RKO (cell line): ENCODE measurements at regions not wholly inside any gene's neighbourhood (a gene's known extent, or its start where the extent isn't known, plus 50 kb on each side); places are given as distances from the start of the nearest gene placed in this dataset.
"Not testable (repeated sequence)": the region's sequence is repeated elsewhere in the genome, so short reads cannot be mapped to it uniquely, and the experiment has no call there.

ENCODE experiments used
- DNase-seq: peaks from one replicate; pipeline ENCODE4 v3.0.0-alpha.2; 2016; ENCODE audit warnings: low spot score

DNA sequence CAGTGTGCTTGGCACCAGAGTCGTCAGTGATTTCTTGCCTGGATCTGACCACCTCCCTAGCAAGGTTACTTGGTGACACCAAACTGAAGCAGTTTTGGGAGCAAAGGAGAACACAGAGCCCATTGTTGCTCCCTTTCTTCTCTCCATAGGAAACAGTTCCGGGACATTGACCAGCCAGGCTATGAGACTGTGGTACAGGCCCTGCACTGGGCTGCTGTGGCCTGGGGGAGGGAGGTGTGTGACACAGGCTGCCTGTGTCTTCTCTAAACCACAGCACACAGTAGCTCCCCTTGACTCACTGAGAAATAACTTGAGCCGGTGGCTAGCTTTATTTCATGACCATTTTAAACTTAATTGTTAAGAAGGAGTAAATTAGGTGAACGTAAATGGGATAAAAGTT is 214.8 kb upstream of the UBL3 start:
- no peak for DNase-seq

GRCh38 chr13:30063892-30064291 is 213.5 kb upstream of the UBL3 start:
- no peak for DNase-seq

DNA sequence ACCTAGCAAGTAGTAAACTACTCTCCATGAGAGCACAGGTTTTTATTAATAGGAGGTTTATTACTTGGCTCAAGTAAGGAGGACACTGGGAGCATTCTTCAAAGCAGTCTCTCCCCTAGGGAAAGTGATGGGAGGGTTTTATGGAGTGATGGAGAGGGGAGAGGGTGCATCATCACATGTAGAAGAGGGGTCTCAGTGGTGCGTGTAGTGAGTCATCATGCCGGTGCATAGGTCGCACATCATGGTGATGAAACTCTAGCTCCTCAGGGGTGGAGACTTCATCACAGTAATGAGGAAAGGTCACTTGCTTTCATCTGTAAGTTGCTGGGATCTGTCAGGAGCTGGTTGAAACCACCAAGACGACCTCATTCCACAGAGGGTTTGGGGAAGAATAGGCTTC is 210.8 kb upstream of the UBL3 start:
- no peak for DNase-seq

GRCh38 chr13:30058429-30058828 is 208.0 kb upstream of the UBL3 start:
- no peak for DNase-seq

DNA sequence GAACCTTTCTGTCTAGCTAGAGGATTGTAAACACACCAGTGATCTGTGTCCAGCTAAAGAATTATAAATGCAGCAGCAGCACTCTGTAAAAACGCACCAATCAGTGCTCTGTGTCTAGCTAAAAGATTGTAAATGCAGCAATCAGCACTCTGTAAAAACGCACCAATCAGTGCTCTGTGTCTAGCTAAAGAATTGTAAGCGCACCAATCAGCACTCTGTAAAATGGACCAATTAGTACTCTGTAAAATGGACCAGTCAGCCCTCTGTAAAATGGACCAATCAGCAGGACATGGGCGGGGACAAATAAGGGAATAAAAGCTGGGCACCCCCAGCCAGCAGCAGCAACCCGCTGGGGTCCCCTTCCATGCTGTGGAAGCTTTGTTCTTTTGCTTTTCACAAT is 204.1 kb upstream of the UBL3 start:
- not testable (repeated sequence) for DNase-seq

- no peak for DNase-seq
Measured at GRCh38 chr13:30053939-30054338, 203.5 kb upstream of the UBL3 start.

GRCh38 chr13:30052120-30052519 is 201.7 kb upstream of the UBL3 start:
- DNase-seq, result no peak

- DNase-seq, result no peak
Measured at GRCh38 chr13:30051531-30052060, 201.2 kb upstream of the UBL3 start.

- DNase-seq, result peak; percentile 30
Measured at GRCh38 chr13:30049692-30050091, 199.3 kb upstream of the UBL3 start.

DNA sequence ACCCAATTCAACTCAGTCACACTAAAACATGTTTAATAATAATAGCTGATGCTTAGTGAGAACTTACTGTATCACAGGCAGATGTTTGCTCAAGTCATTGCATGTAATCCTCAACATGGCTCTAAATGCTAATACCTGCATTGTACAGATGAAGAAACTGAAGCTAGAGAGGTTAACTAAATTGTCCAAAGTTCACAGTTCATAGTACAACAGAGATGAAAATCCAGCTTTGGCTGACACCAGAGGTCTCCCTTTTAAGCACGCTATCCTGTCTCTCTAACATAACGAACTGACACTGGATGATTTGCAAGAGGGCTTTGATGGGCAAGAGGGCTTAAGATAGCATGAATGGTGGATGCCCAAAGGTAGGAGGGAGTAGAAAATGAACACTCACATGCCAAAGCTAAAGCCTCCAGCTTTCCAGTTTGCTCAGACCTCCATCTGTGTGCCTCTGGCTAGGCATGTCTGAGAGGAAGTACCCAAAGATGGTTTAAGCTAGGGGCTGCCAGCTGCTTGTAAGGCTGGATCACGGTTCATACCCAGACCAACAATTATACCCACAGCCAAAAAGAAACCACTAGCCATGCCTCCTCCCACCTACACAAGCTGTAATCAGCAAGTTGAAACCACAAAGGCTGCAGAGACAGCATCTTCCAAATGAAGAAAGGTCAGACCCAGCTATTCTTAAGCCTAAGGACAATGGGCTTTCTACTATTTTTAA is 196.9 kb upstream of the UBL3 start:
- DNase-seq, result no peak

DNA sequence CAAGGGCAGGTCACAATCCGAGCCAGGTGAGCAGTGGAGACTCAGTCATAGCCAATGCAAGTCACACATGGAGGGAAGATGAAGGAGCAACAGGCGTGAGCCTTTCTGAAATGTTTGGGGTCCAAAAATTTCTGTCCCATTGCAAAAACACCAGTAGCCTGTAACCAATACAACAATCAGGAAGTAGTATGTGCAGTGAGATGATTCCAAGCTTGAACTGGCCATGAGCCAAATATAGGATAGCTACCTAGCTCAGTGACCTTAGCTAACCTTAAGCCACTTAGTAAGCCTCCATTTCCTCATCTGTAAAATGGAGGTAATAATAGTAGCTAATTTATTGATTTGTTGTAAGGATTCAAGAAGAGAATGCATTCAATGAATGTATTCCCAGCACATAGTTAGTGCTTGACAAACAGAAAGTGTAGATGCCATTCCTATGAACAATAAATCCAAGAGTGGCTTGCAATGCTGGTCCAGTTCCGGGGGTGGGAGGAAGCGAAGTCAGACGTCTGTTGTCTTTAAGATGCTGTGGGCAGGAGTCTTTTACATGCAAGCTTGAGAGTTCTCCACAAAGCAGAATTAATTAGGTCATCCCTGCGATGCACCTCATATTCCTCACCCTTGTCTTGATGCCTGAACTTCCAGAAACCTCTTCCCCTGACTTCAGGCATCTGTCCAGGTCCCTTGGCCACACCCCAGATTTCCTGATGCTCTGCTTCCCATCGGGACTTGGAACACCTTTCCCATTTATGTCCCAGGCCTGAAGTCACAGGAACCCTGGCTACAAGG is 195.7 kb upstream of the UBL3 start:
- DNase-seq, result peak; percentile 8

- DNase-seq, result no peak
Measured at GRCh38 chr13:30044932-30045331, 194.5 kb upstream of the UBL3 start.

- DNase-seq, result no peak
Measured at GRCh38 chr13:30043631-30043925, 193.2 kb upstream of the UBL3 start.

DNA sequence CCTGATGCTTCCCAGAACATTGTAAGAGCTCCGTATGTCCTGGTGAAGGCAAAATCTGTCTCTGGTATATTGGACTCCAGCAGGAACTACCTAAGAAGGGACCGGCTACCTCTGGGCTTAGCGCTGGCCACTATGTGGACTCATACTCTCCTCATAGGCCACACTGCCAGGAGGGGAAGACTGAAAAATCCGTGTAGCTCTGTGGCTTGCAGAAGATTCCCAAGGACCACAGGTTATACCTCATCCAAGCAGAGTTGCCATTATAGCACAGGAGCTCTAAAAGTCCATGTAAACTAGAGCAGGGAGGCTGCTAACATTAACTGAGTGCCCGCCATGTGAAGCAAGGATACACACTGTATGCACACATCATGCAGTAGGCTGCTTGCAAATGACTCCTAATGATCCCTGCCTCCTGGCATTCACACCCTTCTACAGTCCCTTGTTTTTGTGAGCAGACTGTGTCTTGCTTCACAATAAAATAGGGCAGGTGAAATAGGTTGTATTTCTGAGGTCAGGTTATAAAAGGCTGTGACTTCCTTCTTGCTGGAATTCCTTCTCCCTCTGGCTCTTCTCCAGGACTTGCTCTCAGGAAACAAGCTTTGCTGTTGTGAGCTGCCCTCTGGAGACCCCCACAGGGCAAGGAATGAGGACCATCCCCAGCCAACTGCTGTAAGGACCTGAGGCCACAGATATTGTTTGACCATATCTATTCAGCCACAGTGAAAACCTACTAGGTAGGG is 192.6 kb upstream of the UBL3 start:
- no peak for DNase-seq

- no peak for DNase-seq
Measured at GRCh38 chr13:30042272-30042671, 191.9 kb upstream of the UBL3 start.

DNA sequence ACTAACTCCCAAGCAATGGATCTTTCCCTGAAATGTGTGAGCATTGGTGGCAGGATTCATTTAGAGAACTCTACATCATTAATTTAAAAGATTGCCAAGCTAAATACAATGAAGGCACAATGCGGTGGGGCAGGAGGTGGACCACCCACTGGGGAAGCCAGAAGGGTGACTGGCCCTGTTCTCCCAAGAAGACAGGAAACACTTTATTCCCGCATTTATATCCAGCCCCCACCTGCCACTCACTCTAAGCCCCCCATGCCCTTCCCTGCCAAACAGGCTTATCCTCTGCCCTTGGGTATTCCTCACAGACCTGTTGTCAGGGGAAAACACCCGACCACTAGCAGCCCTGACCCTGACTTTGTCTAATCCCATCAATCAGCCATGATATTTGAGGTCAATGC is 189.1 kb upstream of the UBL3 start:
- no peak for DNase-seq

GRCh38 chr13:30038884-30039283 is 188.5 kb upstream of the UBL3 start:
- DNase-seq, result no peak

- no peak for DNase-seq
Measured at GRCh38 chr13:30037766-30038165, 187.3 kb upstream of the UBL3 start.

DNA sequence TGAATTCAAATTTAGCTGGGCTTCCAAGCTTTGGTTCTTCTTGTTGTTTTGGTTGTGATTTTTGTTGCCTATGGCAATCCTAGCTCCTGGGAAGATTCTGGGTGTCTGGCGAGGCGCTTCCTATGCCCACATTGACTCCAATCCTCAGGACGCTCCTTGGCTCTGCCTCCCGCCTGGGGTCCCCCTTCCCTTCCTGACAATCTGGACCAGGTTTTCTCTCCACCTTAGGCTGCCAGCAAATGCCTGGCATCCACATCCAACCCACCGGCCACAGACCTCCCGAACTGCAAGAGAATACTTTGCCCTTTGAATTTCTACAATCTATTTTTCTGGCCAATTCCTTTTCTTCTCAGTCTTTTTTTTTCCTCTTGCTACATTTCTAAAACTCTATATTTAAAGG is 186.9 kb upstream of the UBL3 start:
- no peak for DNase-seq

DNA sequence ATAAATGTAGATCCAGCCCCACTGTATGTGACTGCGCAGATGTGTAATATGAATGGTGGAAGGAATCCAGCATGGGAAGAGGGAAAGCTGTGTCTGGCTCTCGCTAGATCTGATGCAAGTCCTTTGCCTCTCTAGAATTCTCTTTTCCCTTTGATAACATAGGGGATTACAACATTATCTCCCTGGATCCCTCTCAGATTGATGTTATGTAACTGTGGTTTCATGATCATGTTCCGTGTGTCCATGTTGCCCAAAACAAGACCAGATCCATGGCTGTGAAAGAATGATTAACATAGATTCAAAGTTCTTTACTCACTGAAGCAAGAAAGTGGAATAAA is 184.0 kb upstream of the UBL3 start:
- no peak for DNase-seq

DNA sequence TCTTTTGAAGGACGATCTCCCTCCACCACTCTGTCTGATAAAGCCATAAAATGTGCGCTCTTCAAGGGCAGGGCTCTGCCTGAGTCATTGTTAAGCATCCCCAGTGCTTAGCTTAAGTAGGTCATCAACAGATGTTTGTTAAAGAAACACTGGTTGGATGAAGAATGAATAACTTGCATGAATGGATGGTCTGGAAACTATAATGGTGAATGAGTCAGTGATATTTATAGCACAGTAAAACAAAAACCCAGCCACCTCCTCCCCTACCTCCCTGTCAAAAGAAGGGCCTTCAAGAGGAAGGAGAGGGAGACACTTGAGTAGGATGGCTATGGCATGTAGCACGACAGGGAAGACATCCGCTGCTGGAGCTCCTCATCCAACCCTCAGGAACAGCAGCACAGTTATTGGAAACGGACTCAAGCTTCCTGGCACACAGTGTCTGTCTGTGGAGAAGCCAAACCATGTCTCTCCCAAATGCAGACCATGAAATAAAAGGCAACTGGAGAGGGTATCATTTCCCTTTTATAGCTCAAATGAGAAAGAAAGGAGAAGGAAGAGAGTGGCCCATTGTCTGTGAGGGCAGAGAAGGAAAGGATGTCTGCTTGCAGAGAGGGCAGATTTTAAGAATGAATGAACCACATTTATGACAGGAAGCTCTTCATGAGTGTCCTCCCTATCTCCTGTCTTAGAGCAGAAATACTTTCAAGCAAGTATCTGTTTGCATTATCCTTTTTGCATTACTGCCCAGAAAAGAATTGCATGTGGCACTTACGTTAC is 183.5 kb upstream of the UBL3 start:
- peak; percentile 25 for DNase-seq

- no peak for DNase-seq
Measured at GRCh38 chr13:30032263-30032662, 181.8 kb upstream of the UBL3 start.
